ENCODE measurements at regions not wholly inside any gene's neighbourhood (a gene's known extent, or its start where the extent isn't known, plus 50 kb on each side); places are given as distances from the start of the nearest gene placed in this dataset.
"Not testable (repeated sequence)": the region's sequence is repeated elsewhere in the genome, so short reads cannot be mapped to it uniquely, and the experiment has no call there.

- no peak for TF ChIP-seq EZH2 (optimal IDR thresholded peaks at IDR 0.05; ENCODE audit: low read depth, low read length)
- H2AFZ ChIP-seq (ENCODE audit: low read length) = no peak overlapping the region
- H3F3A ChIP-seq (ENCODE audit: insufficient read depth, low read length) = no peaks in the 10 kb centered on the region
- H3K27ac ChIP-seq (ENCODE audit: low read length) = no peak overlapping the region
- no peak overlapping the region for H3K4me3 ChIP-seq (ENCODE audit: low read length)
- no peak overlapping the region for H3K4me2 ChIP-seq (ENCODE audit: low read depth, low read length)
- DNase-seq = no peak
- H3K4me1 ChIP-seq (ENCODE audit: low read length) = no peaks in the 10 kb centered on the region
- no peaks in the 10 kb centered on the region for H3K9me2 ChIP-seq (replicated peaks; ENCODE audit: insufficient read depth, low read length)
- H3K36me3 ChIP-seq (replicated peaks; ENCODE audit: insufficient read depth, low read length) = no peaks in the 10 kb centered on the region
- no peaks in the 10 kb centered on the region for H3K79me2 ChIP-seq (ENCODE audit: low read length)
- no peaks in the 10 kb centered on the region for H3K9me3 ChIP-seq (replicated peaks; ENCODE audit: insufficient read depth, low read length)
- no peaks in the 10 kb centered on the region for H4K20me1 ChIP-seq (ENCODE audit: insufficient read depth, low read length)
- H3K27me3 ChIP-seq (replicated peaks; ENCODE audit: insufficient read depth, low read length) = no peaks in the 10 kb centered on the region
- H3K9ac ChIP-seq (ENCODE audit: low read length) = no peak overlapping the region
Observed at GRCh38 chr9:30597608-30598007, 1786.8 kb upstream of the ACO1 start.

GRCh38 chr9:30605936-30606335, 1778.5 kb upstream of the ACO1 start:
- no peaks in the 10 kb centered on the region for H3K36me3 ChIP-seq (replicated peaks; ENCODE audit: insufficient read depth, low read length)
- 0 out of 2 replicates have a peak, but pooled peaks cover 4% of the 10 kb centered on the region for H3K4me1 ChIP-seq (ENCODE audit: low read length)
- no peak overlapping the region for H2AFZ ChIP-seq (ENCODE audit: low read length)
- DNase-seq = no peak
- no peaks in the 10 kb centered on the region for H3F3A ChIP-seq (ENCODE audit: insufficient read depth, low read length)
- H3K4me3 ChIP-seq (ENCODE audit: low read length) = no peak overlapping the region
- H4K20me1 ChIP-seq (ENCODE audit: insufficient read depth, low read length) = no peaks in the 10 kb centered on the region
- TF ChIP-seq, protein P1, sequence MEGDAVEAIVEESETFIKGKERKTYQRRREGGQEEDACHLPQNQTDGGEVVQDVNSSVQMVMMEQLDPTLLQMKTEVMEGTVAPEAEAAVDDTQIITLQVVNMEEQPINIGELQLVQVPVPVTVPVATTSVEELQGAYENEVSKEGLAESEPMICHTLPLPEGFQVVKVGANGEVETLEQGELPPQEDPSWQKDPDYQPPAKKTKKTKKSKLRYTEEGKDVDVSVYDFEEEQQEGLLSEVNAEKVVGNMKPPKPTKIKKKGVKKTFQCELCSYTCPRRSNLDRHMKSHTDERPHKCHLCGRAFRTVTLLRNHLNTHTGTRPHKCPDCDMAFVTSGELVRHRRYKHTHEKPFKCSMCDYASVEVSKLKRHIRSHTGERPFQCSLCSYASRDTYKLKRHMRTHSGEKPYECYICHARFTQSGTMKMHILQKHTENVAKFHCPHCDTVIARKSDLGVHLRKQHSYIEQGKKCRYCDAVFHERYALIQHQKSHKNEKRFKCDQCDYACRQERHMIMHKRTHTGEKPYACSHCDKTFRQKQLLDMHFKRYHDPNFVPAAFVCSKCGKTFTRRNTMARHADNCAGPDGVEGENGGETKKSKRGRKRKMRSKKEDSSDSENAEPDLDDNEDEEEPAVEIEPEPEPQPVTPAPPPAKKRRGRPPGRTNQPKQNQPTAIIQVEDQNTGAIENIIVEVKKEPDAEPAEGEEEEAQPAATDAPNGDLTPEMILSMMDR (IDR thresholded peaks at IDR 0.05; ENCODE audit: low read length) = no peak
- TF ChIP-seq EZH2 (optimal IDR thresholded peaks at IDR 0.05; ENCODE audit: low read depth, low read length) (no peak), EZH2phosphoT487 (IDR thresholded peaks at IDR 0.05; ENCODE audit: low read length) (no peak)
- H3K79me2 ChIP-seq (ENCODE audit: low read length) = no peaks in the 10 kb centered on the region
- H3K9me2 ChIP-seq (replicated peaks; ENCODE audit: insufficient read depth, low read length) = no peaks in the 10 kb centered on the region
- no peak overlapping the region for H3K4me2 ChIP-seq (ENCODE audit: low read depth, low read length)
- no peak overlapping the region for H3K27ac ChIP-seq (ENCODE audit: low read length)
- H3K27me3 ChIP-seq (replicated peaks; ENCODE audit: insufficient read depth, low read length) = no peaks in the 10 kb centered on the region
- H3K9me3 ChIP-seq (replicated peaks; ENCODE audit: insufficient read depth, low read length) = no peaks in the 10 kb centered on the region
- H3K9ac ChIP-seq (ENCODE audit: low read length) = no peak overlapping the region

DNA sequence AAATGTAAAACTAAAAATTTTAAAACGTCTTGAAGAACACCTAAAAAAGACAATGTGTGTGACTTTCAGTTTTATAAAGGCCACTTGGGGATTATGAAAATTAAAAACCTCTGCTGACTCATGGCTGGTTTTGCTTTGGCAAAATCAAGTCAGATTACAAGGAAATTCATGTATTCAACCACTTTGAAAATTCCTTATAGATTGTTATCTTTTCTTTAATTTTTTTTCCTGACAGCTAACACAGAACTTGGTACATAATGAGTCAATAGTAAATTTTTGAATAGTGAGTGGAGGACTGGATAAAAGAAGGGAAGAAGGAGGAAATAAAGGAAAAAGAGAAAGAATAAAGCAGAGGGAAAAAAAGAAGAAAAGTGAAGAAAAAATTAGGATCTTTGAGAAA, 1774.7 kb upstream of the ACO1 start:
- H3K4me1 ChIP-seq (ENCODE audit: low read length) = 0 out of 2 replicates have a peak, but pooled peaks cover 4% of the 10 kb centered on the region
- no peak overlapping the region for H3K27ac ChIP-seq (ENCODE audit: low read length)
- no peak overlapping the region for H3K9ac ChIP-seq (ENCODE audit: low read length)
- H3K27me3 ChIP-seq (replicated peaks; ENCODE audit: insufficient read depth, low read length) = no peaks in the 10 kb centered on the region
- H4K20me1 ChIP-seq (ENCODE audit: insufficient read depth, low read length) = no peaks in the 10 kb centered on the region
- no peaks in the 10 kb centered on the region for H3K36me3 ChIP-seq (replicated peaks; ENCODE audit: insufficient read depth, low read length)
- TF ChIP-seq, protein P1 (IDR thresholded peaks at IDR 0.05; ENCODE audit: low read length) = no peak
- TF ChIP-seq EZH2phosphoT487 (IDR thresholded peaks at IDR 0.05; ENCODE audit: low read length) (no peak), EZH2 (optimal IDR thresholded peaks at IDR 0.05; ENCODE audit: low read depth, low read length) (no peak)
- no peaks in the 10 kb centered on the region for H3K9me2 ChIP-seq (replicated peaks; ENCODE audit: insufficient read depth, low read length)
- DNase-seq = peak; percentile 16
- no peaks in the 10 kb centered on the region for H3K9me3 ChIP-seq (replicated peaks; ENCODE audit: insufficient read depth, low read length)
- no peaks in the 10 kb centered on the region for H3K79me2 ChIP-seq (ENCODE audit: low read length)
- no peak overlapping the region for H3K4me3 ChIP-seq (ENCODE audit: low read length)
- 0 out of 2 replicates have a peak overlapping the region, but pooled peaks have one; percentile 7 for H3K4me2 ChIP-seq (ENCODE audit: low read depth, low read length)
- no peak overlapping the region for H2AFZ ChIP-seq (ENCODE audit: low read length)
- H3F3A ChIP-seq (ENCODE audit: insufficient read depth, low read length) = no peaks in the 10 kb centered on the region

GRCh38 chr9:30616782-30617181, 1767.7 kb upstream of the ACO1 start:
- not testable (repeated sequence) for H3K4me1 ChIP-seq (ENCODE audit: low read length); H3K4me3 ChIP-seq (ENCODE audit: low read length); H2AFZ ChIP-seq (ENCODE audit: low read length); H3K27me3 ChIP-seq (replicated peaks; ENCODE audit: insufficient read depth, low read length); H3K9me3 ChIP-seq (replicated peaks; ENCODE audit: insufficient read depth, low read length); H3F3A ChIP-seq (ENCODE audit: insufficient read depth, low read length); H3K9ac ChIP-seq (ENCODE audit: low read length); H3K79me2 ChIP-seq (ENCODE audit: low read length); H3K36me3 ChIP-seq (replicated peaks; ENCODE audit: insufficient read depth, low read length); H4K20me1 ChIP-seq (ENCODE audit: insufficient read depth, low read length); H3K9me2 ChIP-seq (replicated peaks; ENCODE audit: insufficient read depth, low read length); DNase-seq; H3K27ac ChIP-seq (ENCODE audit: low read length); H3K4me2 ChIP-seq (ENCODE audit: low read depth, low read length)
